HG02981 (cell line): ENCODE measurements at regions not wholly inside any gene's neighbourhood (a gene's known extent, or its start where the extent isn't known, plus 50 kb on each side); places are given as distances from the start of the nearest gene placed in this dataset.
"Not testable (repeated sequence)": the region's sequence is repeated elsewhere in the genome, so short reads cannot be mapped to it uniquely, and the experiment has no call there.

Experiments used
- ATAC-seq: cut with Tn5 transposase; IDR thresholded peaks from one replicate; pipeline ENCODE4 v1.9.1; 2021; ENCODE audit warnings: mild to moderate bottlenecking, moderate library complexity; ENCODE audit not compliant: unreplicated experiment

DNA sequence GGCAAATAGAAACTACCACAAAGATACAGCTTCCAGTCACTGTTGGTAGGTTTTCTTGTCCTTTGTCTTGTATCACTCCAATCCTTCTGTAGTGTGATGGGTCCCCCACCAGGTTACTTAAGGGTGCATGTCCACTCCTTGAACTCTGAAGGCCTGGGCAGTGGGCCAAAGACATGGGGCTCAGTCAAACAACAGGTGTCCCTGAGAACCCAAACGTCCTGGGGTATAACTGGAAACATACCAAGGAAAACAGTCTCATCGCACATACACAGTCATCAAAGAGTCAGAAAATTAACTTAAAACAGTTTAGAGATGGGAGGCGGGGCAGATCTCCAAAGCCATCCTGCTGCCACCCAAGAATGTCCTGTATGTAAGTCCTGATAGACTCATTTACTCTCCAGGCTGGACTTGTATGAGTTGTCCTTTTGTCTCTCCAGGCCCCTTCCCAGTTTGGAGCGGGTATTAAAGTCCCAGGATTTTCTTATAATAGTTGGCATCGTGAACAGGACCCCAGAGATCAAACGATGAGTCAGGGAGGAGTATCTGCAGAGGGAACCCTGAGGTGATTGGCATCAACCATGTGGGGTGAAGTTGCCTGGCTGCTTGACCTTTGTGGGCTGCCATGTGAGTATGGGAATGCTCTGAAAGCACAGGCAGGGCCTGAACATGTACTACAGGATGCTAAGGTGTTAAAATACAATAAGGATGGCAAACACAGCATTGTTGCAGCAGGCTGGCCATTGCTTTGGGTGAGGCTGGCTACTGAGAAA, 613.2 kb upstream of the KLF12 start:
- no peak for ATAC-seq

DNA sequence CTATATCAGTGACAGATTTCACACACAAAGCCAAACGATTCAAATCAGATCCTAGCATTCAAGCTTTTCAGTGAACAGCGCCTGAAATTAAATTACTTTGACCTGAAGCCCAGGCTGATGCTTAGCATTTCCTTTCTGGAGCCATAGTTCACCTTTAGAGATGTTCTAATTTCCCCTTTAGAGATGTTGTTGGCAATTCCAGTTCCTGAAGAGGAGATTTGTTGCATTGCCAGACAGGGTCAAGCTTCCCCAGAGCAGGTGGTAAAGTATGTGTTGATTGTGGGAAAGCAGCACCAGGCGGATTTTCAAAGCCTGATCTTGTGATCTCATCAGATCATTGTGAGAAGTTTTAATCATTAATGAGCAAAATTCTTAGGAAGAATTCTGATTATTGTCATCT, 609.8 kb upstream of the KLF12 start:
- ATAC-seq: no peak

DNA sequence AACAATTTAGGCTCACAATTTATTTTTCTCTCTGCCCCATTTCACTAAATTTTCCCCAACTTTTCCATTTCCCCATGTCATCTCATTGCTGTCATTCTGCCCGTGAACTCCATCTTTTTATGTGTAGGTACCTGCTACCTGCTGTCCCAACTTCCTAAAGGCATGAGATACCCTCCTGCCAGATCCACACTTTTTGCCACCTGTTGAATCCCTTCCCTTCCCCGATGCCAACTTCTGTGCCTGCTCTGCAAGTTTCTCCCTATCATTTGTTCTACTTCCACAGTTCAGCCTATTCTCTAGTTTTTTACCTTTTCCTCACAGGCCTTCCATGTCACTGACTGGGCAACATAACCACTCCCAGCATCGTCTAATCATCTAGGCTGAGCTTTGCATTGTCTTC, 607.5 kb upstream of the KLF12 start:
- no peak for ATAC-seq

DNA sequence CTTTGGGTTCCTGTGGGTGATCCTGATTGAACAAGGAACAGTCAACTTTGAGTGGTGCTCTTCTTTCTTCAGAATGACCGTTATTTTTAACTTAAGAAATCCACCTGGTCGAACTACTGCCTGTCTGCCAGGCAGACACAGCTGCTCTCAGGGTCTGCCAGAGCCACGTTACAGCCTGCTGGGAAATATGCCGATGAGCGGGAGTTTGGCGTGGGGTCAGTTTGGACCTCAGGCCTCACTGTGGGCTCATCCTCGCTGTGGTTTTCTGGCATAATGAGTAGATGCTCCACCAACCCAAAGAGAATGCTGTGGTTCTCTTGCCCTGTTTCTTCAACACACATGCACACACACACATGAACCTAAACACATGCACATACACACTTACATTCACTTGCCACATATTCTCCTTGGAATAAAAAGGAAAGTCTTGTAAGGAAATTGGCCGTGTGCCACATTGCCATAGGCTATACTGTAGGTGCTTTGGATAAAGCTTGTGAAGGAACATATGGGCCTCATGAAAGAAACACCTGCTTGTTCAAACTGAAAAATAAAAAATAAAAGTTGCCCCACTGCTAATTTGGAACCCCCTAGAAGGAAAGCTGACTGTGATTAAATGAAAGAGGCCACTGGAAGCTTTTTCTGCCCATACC, 598.7 kb upstream of the KLF12 start:
- no peak for ATAC-seq

DNA sequence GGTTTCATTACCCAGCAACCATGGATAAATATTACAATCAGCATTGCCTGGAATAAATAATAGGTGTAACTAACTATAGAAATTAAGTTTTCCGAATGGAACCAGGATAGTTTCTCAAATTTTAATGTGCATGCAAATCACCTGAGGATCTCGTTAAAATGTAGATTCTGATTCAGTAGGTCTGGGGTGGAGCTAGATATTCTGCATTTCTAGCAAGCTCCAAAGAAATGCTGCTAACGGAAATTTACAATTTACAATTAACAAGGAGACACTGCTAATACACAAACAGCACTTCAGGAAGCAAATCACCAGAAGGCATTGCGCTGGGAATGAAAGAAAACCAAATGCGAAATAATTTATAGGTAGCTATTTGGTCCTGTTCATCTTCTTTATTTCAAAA, 597.5 kb upstream of the KLF12 start:
- no peak for ATAC-seq

DNA sequence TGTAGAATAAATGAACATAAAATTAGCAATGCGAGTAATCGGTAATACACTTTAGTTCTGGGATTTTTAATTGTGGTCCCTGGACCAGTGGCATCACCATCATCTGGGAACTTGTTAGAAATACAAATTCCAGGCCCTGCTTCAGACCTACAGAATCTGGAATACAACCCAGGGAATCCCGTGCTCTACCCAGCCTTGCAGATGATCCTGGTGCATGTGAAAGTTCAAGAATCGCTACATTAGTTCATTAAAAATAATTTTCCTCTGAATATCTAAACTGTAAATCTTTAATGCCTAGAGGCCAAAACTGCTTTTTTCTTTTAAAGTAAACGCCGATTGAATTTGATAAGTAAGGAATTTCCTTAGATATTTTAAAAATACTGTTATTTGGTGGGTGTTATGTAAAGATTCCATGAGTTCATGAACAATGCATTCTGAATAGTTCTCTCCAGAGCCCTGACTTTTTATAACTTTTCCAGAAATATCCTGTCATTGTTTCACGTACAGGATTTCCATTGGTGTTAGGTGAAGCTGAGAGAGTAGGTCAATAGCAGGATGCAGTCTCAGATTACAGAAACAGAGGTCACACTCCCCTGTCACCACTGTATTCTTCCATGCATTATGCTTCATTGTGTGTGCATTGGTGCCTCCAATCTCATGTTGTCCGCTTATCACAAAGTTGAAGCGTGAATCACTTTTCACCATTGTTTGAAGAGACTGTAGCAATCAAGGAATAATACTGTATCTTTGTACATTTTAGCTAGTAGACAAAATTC, 596.5 kb upstream of the KLF12 start:
- ATAC-seq: no peak

DNA sequence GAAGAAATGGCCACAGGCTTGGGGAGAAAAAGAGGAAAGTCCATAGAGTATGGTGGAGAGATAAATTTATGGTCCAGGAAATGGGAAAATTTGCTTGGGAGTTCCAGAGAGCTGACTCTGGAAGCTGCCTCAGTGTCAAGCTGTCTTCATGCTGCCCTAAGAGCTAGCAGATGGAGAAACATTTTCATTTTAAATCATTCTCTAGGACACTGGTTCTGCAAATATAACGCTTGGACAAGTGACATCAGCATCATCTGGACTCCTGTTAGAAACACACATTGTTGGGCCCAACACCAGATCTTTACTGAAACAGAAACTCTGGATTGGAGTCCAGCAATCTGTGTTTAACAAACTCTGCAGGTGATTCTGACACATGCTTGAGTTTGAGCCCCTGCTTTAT, 592.0 kb upstream of the KLF12 start:
- ATAC-seq: no peak

DNA sequence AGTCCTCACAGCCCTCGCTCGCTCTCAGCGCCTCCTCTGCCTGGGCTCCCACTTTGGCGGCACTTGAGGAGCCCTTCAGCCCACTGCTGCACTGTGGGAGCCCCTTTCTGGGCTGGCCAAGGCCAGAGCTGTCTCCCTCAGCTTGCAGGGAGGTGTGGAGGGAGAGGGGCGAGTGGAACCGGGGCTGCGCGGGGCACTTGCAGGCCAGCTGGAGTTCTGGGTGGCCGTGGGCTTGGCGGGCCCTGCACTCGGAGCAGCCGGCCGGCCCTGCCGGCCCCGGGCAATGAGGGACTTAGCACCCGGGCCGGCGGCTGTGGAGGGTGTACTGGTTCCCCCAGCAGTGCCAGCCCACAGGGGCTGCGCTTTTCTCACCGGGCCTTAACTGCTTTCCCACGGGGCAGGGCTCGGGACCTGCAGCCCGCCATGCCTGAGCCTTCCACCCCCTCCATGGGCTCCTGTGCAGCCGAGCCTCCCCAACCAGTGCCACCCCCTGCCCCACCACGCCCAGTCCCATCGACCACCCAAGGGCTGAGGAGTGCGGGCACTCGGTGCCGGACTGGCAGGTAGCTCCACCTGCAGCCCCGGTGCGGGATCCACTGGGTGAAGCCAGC, 584.1 kb upstream of the KLF12 start:
- not testable (repeated sequence) for ATAC-seq

DNA sequence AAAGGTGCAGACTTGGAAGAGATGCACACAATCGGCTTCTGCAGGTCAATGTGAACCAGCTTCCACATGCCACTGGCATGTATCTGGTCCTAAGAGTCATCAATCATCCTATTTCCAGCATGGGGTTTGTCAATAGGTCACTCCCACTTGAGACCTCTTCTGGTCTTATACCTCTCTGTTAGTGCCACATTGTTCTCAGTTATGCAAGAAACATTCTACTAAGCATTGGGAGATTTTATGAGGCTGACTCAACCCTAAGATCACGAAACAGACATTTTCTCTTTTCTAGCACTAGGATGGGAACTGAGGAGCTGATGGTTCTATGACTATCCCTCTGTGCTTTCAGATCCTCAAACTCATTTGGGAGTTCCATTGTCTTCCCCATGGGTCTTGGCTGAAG, 581.5 kb upstream of the KLF12 start:
- no peak for ATAC-seq

DNA sequence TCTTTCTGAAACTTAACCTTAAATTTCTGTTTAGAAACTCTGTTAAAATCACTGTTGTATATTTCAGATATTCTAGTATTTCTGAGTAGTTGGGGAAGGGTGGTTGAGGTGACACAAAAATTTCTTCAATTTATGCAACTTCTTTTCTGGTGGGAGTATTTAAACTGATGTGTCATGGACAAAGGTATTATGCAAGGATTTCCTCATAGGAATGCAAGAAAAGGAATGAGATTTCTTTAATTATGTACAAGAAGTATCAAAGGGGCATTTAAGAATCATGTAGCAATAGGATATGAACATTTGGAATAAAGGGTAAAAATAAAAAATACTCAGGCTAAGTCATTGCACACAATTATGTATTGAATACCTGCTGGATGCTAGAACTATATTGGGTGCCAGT, 575.8 kb upstream of the KLF12 start:
- ATAC-seq: no peak

DNA sequence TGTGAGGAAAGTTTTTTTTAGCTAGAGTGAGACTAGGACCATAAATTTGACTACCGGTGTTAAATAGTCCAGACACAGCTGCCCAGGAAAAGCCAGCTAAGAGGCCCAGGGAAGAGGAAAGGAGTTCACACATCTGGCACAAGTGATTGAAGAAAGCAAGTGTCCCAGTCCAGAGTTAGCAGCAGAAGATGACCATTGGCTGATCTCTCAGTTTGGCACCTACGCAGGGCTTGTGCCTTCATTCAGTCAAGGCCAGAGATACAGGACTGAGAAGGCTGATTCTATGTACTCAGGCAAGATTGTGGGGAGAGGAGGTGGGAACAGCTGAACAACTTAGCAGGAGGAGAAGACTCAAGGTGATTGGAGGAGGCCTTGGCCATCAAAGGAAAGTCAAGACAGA, 575.0 kb upstream of the KLF12 start:
- no peak for ATAC-seq

DNA sequence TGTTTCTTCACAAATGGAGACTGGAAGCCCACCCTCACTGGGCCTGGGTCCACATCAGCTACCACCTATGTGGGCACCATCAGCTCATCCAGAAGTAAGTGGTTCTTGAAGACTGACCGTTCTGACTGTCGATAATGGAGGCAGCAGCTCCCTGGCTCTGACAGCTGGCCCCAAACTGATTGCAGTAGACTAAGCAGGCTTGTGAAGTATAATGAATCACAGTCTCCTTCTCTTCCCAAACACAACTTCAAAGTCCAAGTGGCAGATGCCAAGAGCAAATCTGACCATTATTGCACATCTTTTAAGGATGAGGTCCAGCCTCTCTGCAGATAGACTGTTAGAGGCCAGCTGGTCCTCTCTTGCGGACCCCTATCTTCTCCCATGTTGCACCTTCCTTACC, 574.4 kb upstream of the KLF12 start:
- ATAC-seq: no peak

DNA sequence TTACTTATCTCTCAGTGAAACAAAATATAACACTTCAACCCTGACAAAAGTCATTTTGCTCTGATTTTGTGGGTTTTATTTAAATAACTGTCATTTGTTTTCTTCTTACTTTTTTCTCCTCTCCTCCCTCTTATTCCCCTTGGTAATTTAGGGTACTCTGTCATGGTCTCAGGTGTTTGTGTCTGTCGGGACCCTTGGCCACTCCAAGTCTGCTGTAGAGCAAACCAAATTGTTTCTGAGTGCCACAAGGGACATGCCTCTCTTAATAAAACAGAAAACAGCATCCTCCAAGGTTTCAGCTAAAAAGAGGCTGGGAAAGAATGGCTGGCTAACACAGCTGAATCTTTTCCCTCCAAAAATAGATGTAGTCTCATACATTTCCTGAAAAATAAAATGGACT, 573.1 kb upstream of the KLF12 start:
- no peak for ATAC-seq

DNA sequence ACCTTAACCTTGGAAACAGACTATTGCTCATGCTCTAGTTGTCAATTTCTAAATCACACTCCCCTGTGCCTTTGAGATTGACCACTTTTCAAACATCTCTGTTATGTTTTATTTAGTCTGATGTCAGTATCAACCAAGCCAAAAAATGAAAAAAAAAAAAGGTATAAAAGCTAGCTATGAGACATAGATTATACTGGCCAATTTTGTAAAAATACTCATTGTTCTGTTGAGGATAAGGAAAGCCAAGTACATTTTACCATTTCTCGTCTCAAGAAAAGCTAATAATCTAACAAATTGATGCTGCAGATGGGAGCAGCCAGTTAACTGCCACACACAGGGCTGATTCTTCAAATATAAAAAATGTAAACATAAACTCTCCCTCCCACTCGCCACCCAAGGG, 572.6 kb upstream of the KLF12 start:
- no peak for ATAC-seq

DNA sequence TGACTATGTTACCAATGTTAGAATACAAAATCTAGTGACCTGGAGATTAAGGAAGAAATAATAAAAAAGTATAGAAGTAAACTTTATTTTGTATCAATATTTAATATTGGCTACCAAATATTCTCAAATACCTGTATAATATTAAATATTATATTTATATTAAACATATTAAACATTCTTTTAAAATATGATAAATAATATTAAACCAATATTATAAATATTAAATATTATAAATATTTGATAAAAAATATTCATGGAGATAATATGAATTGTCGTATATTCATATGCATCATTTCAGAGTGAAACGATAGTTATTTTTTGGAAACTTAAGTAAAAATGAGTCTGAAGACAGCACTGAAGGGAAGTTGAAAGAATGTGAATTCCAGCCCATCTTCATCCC, 571.2 kb upstream of the KLF12 start:
- ATAC-seq: no peak

DNA sequence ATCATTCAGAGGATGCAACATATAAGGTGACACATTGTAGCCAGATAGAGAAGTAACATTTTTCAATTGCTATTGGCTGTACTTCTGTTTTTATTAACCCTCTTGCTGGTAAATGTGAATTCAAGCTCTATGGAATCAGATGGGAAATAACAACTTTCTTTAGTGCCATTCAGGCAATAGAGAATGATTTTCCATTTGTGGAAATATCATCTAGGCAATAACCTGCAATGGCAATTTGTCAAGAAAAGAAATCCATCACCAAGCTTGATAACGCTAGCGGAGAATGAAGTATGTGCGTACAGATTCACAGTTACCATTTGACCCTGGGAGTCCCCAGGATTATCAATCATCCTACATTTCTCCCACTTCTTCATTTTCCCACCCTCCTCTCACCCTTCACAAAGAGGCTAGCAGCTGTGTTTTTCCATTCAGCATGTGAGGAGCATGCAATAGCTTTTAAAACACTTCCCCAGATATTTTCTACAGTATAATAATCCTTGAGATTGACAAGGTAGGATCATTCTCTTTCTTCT, 569.7 kb upstream of the KLF12 start:
- ATAC-seq: no peak

DNA sequence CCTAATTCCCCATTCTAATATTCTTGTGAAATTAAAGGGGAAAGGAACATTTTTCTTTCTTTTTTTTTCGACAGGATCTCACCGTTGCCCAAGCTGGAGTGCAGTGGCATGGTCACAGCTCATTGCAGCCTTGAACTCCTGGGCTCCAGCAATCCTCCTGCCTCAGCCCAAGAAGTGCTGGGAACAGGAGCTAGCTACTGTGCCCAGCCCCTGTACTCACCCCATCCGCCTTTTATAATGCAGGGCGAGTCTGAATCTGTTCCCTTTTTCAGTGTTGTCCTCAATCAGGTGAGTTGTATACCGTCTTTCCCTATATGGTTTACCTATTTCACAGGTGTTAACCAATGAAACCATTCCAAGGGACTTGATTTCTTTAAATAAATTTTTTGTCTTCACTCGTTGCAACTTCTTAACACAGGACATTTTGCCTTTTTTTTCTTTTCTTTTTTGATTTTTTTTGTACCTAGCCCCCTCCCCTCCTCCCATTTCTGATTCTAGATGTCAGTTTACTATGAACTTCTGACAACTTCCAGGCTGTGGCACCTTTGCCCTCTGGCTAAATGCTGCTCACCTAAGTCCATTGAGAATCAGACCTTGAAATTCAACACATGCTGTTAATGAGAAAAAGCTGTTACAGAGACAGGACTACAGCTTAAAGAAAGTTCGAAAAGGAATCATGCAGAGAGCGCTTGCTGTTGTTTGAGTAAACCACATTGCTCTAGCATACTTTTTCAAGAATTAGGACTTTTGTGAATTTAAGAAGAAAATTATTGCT, 562.1 kb upstream of the KLF12 start:
- no peak for ATAC-seq

DNA sequence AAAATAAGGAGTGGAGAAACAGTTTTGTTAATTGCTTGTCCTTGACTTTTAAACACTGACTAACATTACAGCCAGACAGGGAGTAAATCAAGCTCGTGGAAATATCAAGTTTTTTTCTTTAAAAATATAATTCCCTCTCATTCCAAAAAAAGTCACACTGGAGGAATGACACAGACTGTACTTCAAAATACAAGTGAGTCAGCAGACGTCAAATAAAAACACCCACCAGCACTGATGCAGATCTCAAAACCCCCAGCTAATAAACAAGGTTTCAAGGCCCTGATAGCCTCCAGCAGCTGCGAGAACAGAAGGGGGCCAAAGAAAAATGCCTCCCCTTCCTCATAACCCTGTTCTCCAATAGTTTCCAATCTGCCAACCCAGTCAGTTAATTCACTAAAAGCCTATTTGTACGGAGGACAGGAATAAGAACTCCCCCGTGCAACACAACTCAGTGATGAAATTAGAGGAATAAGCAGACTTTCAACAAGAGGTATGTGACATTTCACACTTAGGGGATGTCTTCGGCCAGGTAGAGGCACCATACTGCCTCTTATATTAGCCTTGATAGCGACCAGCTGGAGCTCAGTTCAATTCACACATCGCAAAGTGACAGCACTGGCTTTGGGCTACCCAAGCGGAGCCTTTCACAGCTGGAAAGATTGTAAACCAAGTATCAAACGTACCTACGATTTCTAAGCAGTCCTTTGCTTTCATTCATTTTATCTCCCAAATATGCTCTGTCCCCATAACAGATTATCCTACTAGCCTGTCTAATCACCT, 561.0 kb upstream of the KLF12 start:
- no peak for ATAC-seq

DNA sequence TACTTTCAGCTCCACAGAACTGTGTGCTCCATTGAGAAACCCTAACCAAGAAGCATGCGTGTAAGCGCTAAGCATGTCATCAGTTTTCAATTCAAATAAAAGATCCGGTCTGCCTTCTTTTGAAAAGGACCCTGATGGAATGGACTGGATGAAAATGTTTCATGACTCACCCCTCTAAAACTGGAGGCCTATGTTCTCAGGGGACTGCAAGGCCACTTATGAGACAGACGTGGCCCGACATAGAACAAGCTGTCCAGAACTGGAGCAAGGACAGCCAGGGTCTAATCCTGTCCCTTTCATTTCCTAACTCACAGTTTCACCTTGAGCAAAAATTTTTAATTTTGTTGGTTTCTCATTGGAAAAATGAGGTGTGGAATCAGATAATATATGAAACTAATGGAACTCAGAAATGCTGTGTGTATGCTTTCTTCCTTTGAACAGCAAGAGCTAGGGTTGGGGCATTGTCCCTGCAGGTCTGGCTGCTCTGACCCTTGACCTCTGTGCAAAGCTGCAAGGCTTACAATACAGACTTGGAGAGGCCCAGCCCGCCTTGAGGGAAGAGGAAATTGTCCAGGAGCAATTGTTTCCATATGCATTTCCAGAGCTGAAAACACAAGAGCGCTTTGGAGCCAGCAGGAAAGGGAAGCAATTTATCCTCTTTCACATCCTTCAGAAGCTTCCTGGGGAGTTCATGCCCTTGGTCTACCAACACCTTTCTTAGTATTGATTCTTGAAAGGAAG, 553.4 kb upstream of the KLF12 start:
- no peak for ATAC-seq
